Smooth muscle cell (in vitro differentiated cells): ENCODE measurements at regions not wholly inside any gene's neighbourhood (a gene's known extent, or its start where the extent isn't known, plus 50 kb on each side); places are given as distances from the start of the nearest gene placed in this dataset.

Source experiments
- DNase-seq: peaks from one replicate; lab custom pipeline; 2025; ENCODE audit not compliant: unreplicated experiment; lab: John Stamatoyannopoulos, UW
- H2AFZ ChIP-seq: fragments of 200-600 bp; sonication (generic); 2 replicates; pipeline ENCODE4 v1.6.0; 2016; ENCODE audit warnings: antibody characterized with exemption, low read depth, mild to moderate bottlenecking
- H3F3A ChIP-seq: fragments of 200-600 bp; sonication (generic); 2 replicates; pipeline ENCODE4 v1.6.0; 2017; ENCODE audit warnings: antibody characterized with exemption, low read depth
- H3K27ac ChIP-seq: fragments of 200-600 bp; sonication (generic); 2 replicates; pipeline ENCODE4 v1.5.1; 2016; ENCODE audit warnings: low read depth, mild to moderate bottlenecking
- H3K27me3 ChIP-seq: fragments of 200-600 bp; sonication (generic); 2 replicates; pipeline ENCODE4 v1.6.1; 2016; ENCODE audit warnings: low read depth, mild to moderate bottlenecking
- H3K36me3 ChIP-seq: fragments of 200-600 bp; sonication (generic); 2 replicates; pipeline ENCODE4 v1.5.1; 2016; ENCODE audit warnings: low read depth
- H3K4me1 ChIP-seq: fragments of 200-600 bp; sonication (generic); 2 replicates; pipeline ENCODE4 v1.5.1; 2016; ENCODE audit warnings: low read depth
- H3K4me2 ChIP-seq: fragments of 200-600 bp; sonication (generic); 2 replicates; pipeline ENCODE4 v1.6.0; 2016; ENCODE audit warnings: mild to moderate bottlenecking
- H3K4me3 ChIP-seq: fragments of 200-600 bp; sonication (generic); 2 replicates; pipeline ENCODE4 v1.5.1; 2016; ENCODE audit warnings: mild to moderate bottlenecking
- H3K79me2 ChIP-seq: fragments of 200-600 bp; sonication (generic); 2 replicates; pipeline ENCODE4 v1.6.0; 2016; ENCODE audit warnings: low read depth, mild to moderate bottlenecking
- H3K9ac ChIP-seq: fragments of 200-600 bp; sonication (generic); 2 replicates; pipeline ENCODE4 v1.6.0; 2016; ENCODE audit warnings: low read depth
- H3K9me3 ChIP-seq: fragments of 200-600 bp; sonication (generic); replicated peaks from 2 replicates; pipeline ENCODE4 v1.5.1; 2016; ENCODE audit warnings: low read depth
- H4K20me1 ChIP-seq: fragments of 200-600 bp; sonication (generic); 2 replicates; pipeline ENCODE4 v1.6.0; 2016; ENCODE audit warnings: low read depth
- CTCF ChIP-seq: fragments of 200-600 bp; sonication (generic); IDR thresholded peaks from 2 replicates; pipeline ENCODE4 v1.5.1; 2017; ENCODE audit warnings: borderline replicate concordance, mild to moderate bottlenecking, antibody characterized with exemption; ENCODE audit not compliant: insufficient read depth, poor library complexity, severe bottlenecking
- WGBS: methylation state at CpG from one replicate; pipeline ENCODE4 v1.1.7; 2016; ENCODE audit warnings: low lambda C conversion rate; 5-methylcytosine and 5-hydroxymethylcytosine counted together

DNA sequence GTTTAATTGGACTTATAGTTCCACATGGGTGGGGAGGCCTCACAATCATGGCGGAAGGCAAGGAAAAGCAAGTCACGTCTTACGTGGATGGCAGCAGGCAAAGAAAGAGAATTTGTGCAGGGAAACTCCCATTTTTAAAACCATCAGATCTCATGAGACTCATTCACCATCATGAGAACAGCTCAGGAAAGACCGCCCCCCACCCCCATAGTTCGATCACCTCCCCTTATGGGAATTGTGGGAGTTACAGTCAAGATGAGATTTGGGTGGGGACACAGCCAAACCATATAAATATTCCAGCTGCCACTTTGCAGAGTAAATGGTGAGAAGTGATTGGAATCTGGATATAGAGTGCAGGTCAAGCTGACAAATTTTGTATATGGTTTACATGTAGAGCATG is 187.4 kb downstream of the ARL4C start:
- no peak overlapping the region for H3K4me2 ChIP-seq
- DNase-seq, result no peak

GRCh38 chr2:234308813-234309195 is 188.1 kb downstream of the ARL4C start:
- no peak overlapping the region for H3K4me3 ChIP-seq
- H3K79me2 ChIP-seq, result no peaks in the 10 kb centered on the region
- H3K4me1 ChIP-seq, result peaks cover 30% of the 10 kb centered on the region
- H3K4me2 ChIP-seq, result no peak overlapping the region
- H4K20me1 ChIP-seq, result no peaks in the 10 kb centered on the region
- no peak for DNase-seq
- H3K27ac ChIP-seq, result peak overlapping the region; percentile 45
- WGBS, result 71% methylated on average over 6 of the region's 6 CpGs
- H3K9ac ChIP-seq, result no peak overlapping the region
- no peaks in the 10 kb centered on the region for H3K36me3 ChIP-seq
- no peaks in the 10 kb centered on the region for H3K9me3 ChIP-seq
- H3F3A ChIP-seq, result no peaks in the 10 kb centered on the region
- H2AFZ ChIP-seq, result no peak overlapping the region
- no peaks in the 10 kb centered on the region for H3K27me3 ChIP-seq
- TF ChIP-seq CTCF, result no peak

More for the DNA sequence above, 187.4 kb downstream of the ARL4C start:
- H3K27me3 ChIP-seq, result no peaks in the 10 kb centered on the region
- no peaks in the 10 kb centered on the region for H3F3A ChIP-seq
- 97% methylated on average over 5 of the region's 5 CpGs for WGBS
- no peak overlapping the region for H2AFZ ChIP-seq
- H4K20me1 ChIP-seq, result no peaks in the 10 kb centered on the region
- no peaks in the 10 kb centered on the region for H3K9me3 ChIP-seq
- H3K79me2 ChIP-seq, result no peaks in the 10 kb centered on the region
- peaks cover 26% of the 10 kb centered on the region for H3K4me1 ChIP-seq
- H3K9ac ChIP-seq, result no peak overlapping the region
- H3K27ac ChIP-seq, result no peak overlapping the region
- TF ChIP-seq CTCF, result no peak
- no peaks in the 10 kb centered on the region for H3K36me3 ChIP-seq
- no peak overlapping the region for H3K4me3 ChIP-seq

- WGBS, result 89% methylated on average over 7 of the region's 7 CpGs
- Histone ChIP-seq H3K9me3 (no peaks in the 10 kb centered on the region), H3K4me3 (no peak overlapping the region), H3F3A (no peaks in the 10 kb centered on the region), H3K36me3 (no peaks in the 10 kb centered on the region), H3K27ac (peak overlapping the region; percentile 45), H3K4me2 (no peak overlapping the region), H2AFZ (no peak overlapping the region), H3K4me1 (peaks cover 30% of the 10 kb centered on the region), H3K9ac (no peak overlapping the region), H3K27me3 (no peaks in the 10 kb centered on the region), H4K20me1 (no peaks in the 10 kb centered on the region), H3K79me2 (no peaks in the 10 kb centered on the region)
- DNase-seq, result no peak
- TF ChIP-seq CTCF, result no peak
Observed at GRCh38 chr2:234308073-234308812, 188.6 kb downstream of the ARL4C start.
